NCI-H460 (cell line): ENCODE measurements at regions not wholly inside any gene's neighbourhood (a gene's known extent, or its start where the extent isn't known, plus 50 kb on each side); places are given as distances from the start of the nearest gene placed in this dataset.
"Not testable (repeated sequence)": the region's sequence is repeated elsewhere in the genome, so short reads cannot be mapped to it uniquely, and the experiment has no call there.

Source experiments
- DNase-seq: peaks from one replicate; pipeline ENCODE4 v3.0.0-alpha.2; 2016; ENCODE audit warnings: low read depth; ENCODE audit errors: extremely low read depth

DNA sequence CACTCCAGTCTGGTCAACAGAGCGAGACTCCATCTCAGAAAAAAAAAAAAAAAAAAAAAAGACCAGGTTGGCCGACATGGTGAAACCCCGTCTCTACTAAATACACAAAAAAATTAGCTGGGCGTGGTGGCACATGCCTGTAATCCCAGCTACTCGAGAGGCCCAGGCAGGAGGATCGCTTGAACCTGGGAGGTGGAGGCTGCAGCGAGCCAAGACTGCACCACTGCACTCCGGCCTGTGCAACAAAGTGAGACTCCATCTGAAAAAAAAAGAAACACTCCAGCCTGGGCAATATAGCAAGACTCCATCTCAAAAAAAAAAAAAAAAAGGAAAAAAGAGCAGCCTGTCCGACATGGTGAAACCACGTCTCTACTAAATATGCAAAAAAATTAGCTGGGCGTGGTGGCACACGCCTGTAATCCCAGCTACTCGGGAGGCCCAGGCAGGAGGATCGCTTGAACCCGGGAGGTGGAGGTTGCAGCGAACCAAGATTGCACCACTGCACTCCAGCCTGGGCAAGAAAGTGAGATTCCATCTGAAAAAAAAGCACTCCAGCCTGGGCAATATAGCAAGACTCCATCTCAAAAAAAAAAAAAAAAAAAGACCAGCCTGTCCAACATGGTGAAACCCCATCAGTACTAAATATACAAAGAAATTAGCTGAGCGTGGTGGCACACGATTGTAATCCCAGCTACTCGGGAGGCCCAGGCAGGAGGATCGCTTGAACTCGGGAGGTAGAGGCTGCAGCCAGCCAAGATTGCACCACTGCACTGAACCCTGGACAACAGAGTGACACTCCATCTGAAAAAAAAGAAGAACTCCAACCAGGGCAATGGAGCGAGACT lies 343.3 kb upstream of the PLGLB2 start:
- DNase-seq = not testable (repeated sequence)

DNA sequence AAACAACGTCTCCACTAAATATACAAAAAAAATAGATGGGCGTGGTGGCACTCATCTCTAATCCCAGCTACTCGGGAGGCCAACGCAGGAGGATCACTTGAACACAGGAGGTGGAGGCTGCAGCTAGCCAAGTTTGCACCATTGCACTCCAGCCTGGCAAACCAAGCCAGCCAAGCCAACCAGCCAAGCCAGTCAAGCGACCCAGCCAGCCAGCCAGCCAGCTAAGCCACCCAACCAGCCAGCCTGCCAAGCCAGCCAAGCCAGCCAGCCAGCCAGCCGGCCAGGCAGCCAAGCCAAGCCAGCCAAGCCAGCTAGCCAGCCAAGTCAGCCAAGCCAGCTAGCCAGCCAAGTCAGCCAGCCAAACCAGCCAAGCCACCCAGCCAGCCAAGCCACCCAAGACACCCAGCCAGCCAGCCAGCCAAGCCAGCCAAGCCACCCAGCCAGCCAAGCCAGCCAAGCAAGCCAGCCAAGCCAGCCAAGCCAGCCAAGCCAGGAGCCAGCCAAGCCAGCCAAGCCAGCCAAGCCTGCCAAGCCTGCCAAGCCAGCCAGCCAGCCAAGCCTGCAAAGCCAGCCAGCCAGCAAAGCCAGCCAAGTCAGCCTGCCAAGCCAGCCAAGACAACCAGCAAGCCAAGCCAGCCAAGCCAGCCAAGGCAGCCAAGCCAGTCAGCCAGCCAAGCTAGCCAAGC lies 342.2 kb upstream of the PLGLB2 start:
- DNase-seq = not testable (repeated sequence)

DNA sequence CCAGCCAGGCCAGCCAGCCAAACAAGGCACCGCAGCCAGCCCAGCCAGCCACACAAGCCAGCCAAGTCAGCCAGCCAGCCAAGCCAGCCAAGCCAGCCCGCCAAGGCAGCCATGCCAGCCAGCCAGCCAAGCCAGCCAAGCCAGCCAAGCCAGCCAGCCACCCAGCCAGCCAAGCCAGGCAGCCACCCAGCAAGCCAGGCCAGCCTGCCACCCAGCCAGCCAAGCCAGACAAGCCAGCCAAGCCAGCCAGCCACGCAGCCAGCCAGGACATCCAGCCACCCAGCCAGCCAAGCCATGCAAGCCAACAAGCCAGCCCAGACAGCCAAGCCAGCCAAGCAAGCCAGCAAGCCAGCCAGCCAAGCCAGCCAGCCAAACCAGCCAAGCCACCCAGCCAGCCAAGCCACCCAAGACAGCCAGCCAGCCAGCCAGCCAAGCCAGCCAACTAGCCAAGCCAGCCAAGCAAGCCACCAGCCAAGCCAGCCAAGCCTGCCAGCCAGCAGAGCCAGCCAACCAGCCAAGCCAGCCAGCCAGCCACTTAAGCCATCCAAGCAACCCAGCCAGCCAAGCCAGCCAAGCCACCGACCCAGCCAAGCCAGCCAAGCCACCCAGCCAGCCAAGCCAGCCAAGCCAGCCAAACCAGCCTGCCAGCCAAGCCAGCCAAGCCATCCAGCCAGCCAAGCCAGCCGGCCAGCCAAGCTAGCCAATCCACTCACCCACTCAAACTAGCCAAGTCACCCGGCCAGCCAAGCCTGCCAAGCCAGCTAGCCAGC lies 341.3 kb upstream of the PLGLB2 start:
- not testable (repeated sequence) for DNase-seq

DNA sequence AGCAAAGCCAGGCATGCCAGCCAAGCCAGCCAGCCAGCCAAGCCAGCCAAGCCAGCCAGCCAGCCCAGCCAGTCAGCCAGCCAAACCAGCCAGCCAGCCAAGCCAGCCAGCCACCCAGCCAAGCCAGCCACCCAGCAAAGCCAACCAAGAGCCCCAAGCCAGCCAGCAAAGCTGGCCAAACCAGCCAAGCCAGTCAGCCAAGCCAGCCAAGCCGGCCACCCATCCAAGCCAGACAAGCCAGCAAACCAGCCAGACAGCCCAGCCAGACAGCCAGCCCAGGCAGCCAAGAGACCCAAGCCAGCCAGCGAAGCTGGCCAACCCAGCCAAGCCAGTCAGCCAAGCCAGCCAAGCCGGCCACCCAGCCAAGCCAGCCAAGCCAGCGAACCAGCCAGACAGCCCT lies 338.3 kb upstream of the PLGLB2 start:
- DNase-seq = not testable (repeated sequence)

DNA sequence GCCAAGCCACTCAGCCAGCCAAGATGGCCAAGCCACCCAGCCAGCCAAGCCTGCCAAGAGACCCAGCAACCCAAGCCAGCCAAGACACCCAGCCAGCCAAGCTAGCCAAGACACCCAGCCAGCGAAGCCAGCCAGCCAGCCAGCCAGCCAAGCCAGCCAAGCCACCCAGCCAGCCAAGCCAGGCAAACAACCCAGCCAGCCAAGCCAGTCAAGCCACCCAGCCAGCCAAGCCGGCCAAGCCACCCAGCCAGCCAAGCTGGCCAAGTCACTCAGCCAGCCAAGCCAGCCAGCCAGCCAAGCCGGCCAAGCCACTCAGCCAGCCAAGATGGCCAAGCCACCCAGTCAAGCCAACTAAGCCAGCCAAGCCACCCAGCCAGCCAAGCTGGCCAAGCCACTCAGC lies 337.5 kb upstream of the PLGLB2 start:
- not testable (repeated sequence) for DNase-seq

DNA sequence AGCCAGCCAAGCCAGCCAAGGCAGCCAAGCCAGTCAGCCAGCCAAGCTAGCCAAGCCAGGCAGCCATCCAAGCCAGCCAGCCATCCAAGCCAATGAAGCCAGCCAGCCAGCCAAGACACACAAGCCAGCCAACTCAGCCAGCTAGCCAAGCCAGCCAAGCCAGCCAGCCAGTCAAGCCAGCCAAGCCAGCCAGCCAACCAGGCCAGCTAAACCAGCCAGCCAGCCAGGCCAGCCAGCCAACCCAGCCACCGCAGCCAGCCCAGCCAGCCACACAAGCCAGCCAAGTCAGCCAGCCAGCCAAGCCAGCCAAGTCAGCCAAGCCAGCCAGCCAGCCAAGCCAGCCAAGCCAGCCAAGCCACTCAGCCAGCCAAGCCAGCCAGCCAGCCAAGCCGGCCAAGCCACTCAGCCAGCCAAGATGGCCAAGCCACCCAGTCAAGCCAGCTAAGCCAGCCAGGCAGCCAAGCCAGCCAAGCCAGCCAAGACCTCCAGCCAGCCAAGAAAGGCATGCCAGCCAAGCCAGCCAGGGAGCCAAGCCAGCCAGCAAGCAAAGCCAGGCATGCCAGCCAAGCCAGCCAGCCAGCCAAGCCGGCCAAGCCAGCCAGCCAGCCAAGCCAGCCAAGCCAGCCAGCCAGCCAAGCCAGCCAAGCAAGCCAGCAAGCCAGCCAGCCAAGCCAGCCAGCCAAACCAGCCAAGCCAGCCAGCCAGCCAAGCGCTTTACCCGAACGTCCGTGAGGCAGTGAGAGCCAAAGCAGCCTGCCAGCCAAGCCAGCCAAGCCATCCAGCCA lies 335.7 kb upstream of the PLGLB2 start:
- not testable (repeated sequence) for DNase-seq

DNA sequence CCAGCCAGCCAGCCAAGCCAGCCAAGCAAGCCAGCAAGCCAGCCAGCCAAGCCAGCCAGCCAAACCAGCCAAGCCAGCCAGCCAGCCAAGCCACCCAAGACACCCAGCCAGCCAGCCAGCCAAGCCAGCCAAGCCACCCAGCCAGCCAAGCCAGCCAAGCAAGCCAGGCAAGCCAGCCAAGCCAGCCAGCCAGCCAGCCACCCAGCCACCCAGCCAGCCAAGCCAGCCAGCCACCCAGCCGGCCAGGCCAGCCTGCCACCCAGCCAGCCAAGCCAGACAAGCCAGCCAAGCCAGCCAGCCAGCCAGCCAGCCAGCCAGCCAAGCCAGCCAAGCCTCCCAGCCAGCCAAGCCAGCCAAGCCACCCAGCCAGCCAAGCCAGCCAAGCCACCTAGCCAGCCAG lies 333.6 kb upstream of the PLGLB2 start:
- DNase-seq = not testable (repeated sequence)

DNA sequence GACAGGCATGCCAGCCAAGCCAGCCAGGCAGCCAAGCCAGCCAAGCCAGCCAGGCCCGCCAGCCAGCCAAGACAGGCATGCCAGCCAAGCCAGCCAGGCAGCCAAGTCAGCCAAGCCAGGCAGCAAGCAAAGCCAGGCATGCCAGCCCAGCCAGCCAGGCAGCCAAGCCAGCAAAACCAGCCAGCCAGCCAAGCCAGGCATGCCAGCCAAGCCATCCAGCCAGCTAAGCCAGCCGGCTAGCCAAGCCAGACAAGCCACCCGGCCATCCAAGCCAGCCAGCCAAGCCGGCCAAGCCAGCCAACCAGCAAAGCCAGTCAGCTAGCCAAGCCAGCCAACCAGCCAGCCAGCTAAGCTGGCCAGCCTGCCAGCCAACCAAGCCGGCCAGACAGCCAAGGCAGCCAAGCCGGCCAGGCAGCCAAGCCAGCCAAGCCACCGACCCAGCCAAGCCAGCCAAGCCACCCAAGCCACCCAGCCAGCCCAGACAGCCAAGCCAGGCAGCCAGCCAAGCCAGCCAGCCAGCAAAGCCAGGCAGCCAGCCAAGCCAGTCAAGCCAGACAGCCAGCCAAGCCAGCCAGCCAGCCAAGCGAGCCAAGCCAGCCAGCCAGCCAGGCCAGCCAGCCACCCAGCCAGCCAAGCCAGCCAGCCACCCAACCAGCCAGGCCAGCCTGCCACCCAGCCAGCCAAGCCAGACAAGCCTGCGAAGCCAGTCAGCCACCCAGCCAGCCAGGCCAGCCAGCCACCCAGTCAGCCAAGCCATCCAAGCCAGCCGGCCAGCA lies 332.9 kb upstream of the PLGLB2 start:
- DNase-seq = not testable (repeated sequence)

DNA sequence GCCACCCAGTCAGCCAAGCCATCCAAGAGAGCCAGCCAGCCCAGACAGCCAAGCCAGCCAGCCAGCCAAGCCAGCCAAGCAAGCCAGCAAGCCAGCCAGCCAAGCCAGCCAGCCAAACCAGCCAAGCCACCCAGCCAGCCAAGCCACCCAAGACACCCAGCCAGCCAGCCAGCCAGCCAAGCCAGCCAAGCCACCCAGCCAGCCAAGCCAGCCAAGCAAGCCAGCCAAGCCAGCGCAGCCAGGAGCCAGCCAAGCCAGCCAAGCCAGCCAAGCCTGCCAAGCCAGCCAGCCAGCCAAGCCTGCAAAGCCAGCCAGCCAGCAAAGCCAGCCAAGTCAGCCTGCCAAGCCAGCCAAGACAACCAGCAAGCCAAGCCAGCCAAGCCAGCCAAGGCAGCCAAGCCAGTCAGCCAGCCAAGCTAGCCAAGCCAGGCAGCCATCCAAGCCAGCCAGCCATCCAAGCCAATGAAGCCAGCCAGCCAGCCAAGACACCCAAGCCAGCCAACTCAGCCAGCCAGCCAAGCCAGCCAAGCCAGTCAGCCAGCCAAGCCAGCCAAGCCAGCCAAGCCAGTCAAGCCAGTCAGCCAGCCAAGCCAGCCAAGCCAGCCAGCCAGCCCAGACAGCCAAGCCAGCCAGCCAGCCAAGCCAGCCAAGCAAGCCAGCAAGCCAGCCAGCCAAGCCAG lies 332.2 kb upstream of the PLGLB2 start:
- DNase-seq = not testable (repeated sequence)

DNA sequence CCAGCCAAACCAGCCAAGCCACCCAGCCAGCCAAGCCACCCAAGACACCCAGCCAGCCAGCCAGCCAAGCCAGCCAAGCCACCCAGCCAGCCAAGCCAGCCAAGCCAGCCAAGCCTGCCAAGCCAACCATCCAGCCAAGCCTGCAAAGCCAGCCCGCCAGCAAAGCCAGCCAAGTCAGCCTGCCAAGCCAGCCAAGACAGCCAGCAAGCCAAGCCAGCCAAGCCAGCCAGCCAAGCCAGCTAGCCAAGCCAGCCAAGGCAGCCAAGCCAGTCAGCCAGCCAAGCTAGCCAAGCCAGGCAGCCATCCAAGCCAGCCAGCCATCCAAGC lies 331.7 kb upstream of the PLGLB2 start:
- not testable (repeated sequence) for DNase-seq

DNA sequence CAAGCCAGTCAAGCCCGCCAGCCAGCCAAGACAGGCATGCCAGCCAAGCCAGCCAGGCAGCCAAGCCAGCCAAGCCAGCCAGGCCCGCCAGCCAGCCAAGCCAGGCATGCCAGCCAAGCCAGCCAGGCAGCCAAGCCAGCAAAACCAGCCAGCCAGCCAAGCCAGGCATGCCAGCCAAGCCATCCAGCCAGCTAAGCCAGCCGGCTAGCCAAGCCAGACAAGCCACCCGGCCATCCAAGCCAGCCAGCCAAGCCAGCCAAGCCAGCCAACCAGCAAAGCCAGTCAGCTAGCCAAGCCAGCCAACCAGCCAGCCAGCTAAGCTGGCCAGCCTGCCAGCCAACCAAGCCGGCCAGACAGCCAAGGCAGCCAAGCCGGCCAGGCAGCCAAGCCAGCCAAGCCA lies 330.7 kb upstream of the PLGLB2 start:
- not testable (repeated sequence) for DNase-seq

DNA sequence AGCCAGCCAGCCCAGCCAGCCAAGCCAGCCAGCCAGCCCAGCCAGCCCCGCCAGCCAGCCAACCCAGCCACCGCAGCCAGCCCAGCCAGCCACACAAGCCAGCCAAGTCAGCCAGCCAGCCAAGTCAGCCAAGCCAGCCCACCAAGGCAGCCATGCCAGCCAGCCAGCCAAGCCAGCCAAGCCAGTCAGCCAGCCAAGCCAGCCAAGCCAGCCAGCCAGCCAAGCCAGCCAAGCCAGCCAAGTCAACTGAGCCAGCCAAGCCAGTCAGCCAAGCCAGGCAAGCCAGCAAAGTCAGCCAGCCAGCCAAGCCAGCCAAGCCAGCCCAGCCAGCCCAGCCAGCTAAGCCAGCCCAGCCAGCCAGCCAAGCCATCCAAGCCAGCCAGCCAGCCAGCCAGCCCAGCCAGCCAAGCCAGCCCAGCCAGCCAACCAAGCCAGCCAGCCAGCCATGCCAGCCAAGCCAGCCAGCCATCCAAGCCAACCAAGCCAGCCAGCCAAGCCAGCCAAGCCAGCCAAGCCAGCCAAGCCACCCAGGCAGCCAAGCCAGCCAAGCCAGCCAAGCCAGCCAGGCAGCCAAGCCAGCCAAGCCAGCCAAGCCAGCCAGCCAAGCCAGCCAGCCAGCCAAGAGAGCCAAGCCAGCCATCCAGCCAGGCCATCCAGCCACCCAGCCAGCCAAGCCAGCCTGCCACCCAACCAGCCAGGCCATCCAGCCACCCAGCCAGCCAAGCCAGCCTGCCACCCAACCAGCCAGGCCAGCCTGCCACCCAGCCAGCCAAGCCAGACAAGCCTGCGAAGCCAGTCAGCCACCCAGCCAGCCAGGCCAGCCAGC lies 329.9 kb upstream of the PLGLB2 start:
- DNase-seq = not testable (repeated sequence)

DNA sequence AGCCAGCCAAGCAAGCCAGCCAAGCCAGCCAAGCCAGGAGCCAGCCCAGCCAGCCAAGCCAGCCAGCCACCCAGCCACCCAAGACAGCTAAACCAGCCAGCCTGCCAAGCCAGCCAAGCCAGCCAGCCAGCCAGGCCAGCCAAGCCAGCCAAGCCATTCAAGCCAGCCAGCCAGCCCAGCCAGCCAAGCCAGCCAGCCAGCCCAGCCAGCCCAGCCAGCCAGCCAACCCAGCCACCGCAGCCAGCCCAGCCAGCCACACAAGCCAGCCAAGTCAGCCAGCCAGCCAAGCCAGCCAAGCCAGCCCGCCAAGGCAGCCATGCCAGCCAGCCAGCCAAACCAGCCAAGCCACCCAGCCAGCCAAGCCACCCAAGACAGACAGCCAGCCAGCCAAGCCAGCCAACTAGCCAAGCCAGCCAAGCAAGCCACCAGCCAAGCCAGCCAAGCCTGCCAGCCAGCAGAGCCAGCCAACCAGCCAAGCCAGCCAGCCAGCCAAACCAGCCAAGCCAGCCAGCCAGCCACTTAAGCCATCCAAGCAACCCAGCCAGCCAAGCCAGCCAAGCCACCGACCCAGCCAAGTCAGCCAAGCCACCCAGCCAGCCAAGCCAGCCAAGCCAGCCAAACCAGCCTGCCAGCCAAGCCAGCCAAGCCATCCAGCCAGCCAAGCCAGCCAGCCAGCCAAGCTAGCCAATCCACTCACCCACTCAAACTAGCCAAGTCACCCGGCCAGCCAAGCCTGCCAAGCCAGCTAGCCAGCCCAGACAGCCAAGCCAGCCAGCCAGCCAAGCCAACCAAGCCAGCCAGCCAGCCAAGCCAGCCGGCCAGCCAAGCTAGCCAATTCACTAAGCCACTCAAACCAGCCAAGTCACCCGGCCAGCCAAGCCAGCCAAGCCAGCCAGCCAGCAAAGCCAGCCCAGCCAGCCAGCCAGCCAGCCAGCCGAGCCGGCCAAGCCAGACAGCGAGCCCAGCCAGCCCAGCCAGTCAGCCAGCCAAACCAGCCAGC lies 328.8 kb upstream of the PLGLB2 start:
- not testable (repeated sequence) for DNase-seq

DNA sequence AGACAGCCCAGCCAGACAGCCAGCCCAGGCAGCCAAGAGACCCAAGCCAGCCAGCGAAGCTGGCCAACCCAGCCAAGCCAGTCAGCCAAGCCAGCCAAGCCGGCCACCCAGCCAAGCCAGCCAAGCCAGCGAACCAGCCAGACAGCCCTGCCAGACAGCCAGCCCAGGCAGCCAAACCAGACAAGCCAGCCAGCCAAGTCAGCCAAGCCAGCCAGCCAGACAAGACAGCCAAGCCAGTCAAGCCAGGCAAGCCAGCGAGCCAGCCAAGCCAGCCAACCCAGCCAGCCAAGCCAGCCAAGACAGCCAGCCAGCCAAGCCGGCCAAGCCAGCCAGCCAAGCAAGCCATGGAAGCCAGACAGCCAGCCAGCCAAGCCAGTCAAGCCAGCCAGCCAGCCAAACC lies 327.9 kb upstream of the PLGLB2 start:
- not testable (repeated sequence) for DNase-seq

DNA sequence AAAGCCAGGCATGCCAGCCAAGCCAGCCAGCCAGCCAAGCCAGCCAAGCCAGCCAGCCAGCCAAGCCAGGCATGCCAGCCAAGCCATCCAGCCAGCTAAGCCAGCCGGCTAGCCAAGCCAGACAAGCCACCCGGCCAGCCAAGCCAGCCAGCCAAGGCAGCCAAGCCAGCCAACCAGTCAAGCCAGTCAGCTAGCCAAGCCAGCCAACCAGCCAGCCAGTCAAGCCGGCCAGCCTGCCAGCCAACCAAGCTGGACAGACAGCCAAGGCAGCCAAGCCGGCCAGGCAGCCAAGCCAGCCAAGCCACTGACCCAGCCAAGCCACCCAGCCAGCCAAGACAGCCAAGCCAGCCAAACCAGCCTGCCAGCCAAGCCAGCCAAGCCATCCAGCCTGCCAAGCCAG lies 326.9 kb upstream of the PLGLB2 start:
- not testable (repeated sequence) for DNase-seq

DNA sequence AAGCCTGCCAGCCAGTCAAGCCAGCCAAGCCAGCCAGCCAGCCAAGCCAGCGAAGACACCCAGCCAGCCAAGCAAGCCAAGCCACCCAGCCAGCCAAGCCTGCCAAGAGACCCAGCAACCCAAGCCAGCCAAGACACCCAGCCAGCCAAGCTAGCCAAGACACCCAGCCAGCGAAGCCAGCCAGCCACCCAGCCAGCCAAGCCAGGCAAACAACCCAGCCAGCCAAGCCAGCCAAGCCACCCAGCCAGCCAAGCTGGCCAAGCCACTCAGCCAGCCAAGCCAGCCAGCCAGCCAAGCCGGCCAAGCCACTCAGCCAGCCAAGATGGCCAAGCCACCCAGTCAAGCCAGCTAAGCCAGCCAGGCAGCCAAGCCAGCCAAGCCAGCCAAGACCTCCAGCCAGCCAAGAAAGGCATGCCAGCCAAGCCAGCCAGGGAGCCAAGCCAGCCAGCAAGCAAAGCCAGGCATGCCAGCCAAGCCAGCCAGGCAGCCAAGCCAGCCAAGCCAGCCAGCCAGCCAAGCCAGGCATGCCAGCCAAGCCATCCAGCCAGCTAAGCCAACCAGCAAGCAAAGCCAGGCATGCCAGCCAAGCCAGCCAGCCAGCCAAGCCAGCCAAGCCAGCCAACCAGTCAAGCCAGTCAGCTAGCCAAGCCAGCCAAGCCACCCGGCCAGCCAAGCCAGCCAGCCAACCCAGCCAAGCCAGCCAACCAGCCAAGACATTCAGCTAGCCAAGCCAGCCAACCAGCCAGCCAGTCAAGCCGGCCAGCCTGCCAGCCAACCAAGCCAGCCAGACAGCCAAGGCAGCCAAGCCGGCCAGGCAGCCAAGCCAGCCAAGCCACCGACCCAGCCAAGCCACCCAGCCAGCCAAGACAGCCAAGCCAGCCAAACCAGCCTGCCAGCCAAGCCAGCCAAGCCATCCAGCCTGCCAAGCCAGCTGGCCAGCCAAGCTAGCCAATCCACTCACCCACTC lies 323.8 kb upstream of the PLGLB2 start:
- DNase-seq = not testable (repeated sequence)
